Tibial nerve (tissue), 4 donors: ENCODE measurements at regions not wholly inside any gene's neighbourhood (a gene's known extent, or its start where the extent isn't known, plus 50 kb on each side); places are given as distances from the start of the nearest gene placed in this dataset.
A peak's percentile ranks its signal among the peaks of the same experiment; 100 is the strongest.

Experiments
- DNase-seq, 2 donors: peaks; one replicate each; pipeline ENCODE4 v3.0.0-alpha.2; 2019; ENCODE audit warnings: low spot score in 2 of 2
- H3K27ac ChIP-seq, 4 donors: fragments of 200-600 bp; sonication (generic) in 3 of 4; one replicate each; pipeline ENCODE4 v1.5.1; 2017 to 2019; ENCODE audit warnings: mild to moderate bottlenecking in 1 of 4
- H3K27me3 ChIP-seq, 2 donors: fragments of 200-600 bp; sonication (generic) in 1 of 2; one replicate each; pipeline versions ENCODE4 v1.5.1 to v1.6.0; 2017 to 2019
- H3K36me3 ChIP-seq, 3 donors: fragments of 200-600 bp; sonication (generic); one replicate each; pipeline ENCODE4 v1.5.1; 2018 to 2019
- H3K4me1 ChIP-seq, 4 donors: fragments of 200-600 bp; sonication (generic) in 3 of 4; one replicate each; pipeline ENCODE4 v1.5.1; 2017 to 2019
- H3K4me3 ChIP-seq, 4 donors: fragments of 200-600 bp; sonication (generic) in 3 of 4; one replicate each; pipeline ENCODE4 v1.5.1; 2017 to 2019; ENCODE audit warnings: mild to moderate bottlenecking in 1 of 4, moderate library complexity in 1 of 4
- H3K9me3 ChIP-seq, 4 donors: fragments of 200-600 bp; sonication (generic) in 3 of 4; one replicate each; pipeline ENCODE4 v1.5.1; 2017 to 2019
- EP300 ChIP-seq, 2 donors: sonication (generic); formaldehyde crosslinking; IDR thresholded peaks; one replicate each; pipeline ENCODE4 v1.6.1; 2017; ENCODE audit warnings: antibody characterized with exemption in 2 of 2, mild to moderate bottlenecking in 1 of 2
- POLR2A ChIP-seq, 2 donors: fragments of 450-650 bp; IDR thresholded peaks; one replicate each; pipeline ENCODE4 v1.6.1; 2017; ENCODE audit warnings: antibody characterized with exemption in 2 of 2, mild to moderate bottlenecking in 2 of 2, moderate library complexity in 2 of 2
- WGBS, 2 donors: methylation state at CpG; one replicate each; pipeline ENCODE4 v1.1.5; 2018; 5-methylcytosine and 5-hydroxymethylcytosine counted together
- TF ChIP-seq, protein P1 (sequence below), 5 experiments: fragments of 200-600 bp in 3 of 5; fragments of 450-650 bp in 2 of 5; sonication (generic) in 3 of 5; IDR thresholded peaks; one replicate each; pipeline ENCODE4 v1.5.1; 2016 to 2019; ENCODE audit warnings: antibody characterized with exemption in 5 of 5, mild to moderate bottlenecking in 3 of 5, moderate library complexity in 2 of 5

DNA sequence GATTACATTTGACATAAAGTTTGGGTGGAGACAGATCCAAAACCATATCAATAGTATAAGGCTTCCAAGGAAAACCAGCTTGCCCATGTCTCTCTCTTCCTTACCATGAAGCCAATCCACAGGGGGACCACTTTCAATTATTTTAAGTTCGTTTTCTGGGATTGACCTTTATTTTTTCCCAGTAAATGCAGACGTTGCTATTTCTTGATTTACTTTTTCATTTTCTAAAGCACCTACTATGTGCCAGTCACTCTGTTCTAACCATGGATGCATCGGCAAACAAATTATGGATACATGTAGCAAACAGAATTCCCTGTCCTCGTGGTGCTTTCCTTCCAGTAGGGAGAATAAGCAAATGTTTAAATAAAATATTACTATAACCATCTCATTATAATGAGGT, 65.8 kb upstream of the KCNA1 start:
- TF ChIP-seq, protein P1, sequence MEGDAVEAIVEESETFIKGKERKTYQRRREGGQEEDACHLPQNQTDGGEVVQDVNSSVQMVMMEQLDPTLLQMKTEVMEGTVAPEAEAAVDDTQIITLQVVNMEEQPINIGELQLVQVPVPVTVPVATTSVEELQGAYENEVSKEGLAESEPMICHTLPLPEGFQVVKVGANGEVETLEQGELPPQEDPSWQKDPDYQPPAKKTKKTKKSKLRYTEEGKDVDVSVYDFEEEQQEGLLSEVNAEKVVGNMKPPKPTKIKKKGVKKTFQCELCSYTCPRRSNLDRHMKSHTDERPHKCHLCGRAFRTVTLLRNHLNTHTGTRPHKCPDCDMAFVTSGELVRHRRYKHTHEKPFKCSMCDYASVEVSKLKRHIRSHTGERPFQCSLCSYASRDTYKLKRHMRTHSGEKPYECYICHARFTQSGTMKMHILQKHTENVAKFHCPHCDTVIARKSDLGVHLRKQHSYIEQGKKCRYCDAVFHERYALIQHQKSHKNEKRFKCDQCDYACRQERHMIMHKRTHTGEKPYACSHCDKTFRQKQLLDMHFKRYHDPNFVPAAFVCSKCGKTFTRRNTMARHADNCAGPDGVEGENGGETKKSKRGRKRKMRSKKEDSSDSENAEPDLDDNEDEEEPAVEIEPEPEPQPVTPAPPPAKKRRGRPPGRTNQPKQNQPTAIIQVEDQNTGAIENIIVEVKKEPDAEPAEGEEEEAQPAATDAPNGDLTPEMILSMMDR (IDR thresholded peaks at IDR 0.05), result no peak
- TF ChIP-seq EP300 (IDR thresholded peaks at IDR 0.05) (no peak), POLR2A (IDR thresholded peaks at IDR 0.05) (no peak)
- H3K27ac ChIP-seq, result no peak overlapping the region
- DNase-seq, result no peak
- WGBS, 2 donors, result 83 to 86% methylated on average over 4 of the region's 4 CpGs
- no peaks in the 10 kb centered on the region for H3K27me3 ChIP-seq
- H3K36me3 ChIP-seq, result no peaks in the 10 kb centered on the region
- no peaks in the 10 kb centered on the region for H3K9me3 ChIP-seq
- H3K4me1 ChIP-seq, result no peaks in the 10 kb centered on the region
- H3K4me3 ChIP-seq, result no peak overlapping the region

DNA sequence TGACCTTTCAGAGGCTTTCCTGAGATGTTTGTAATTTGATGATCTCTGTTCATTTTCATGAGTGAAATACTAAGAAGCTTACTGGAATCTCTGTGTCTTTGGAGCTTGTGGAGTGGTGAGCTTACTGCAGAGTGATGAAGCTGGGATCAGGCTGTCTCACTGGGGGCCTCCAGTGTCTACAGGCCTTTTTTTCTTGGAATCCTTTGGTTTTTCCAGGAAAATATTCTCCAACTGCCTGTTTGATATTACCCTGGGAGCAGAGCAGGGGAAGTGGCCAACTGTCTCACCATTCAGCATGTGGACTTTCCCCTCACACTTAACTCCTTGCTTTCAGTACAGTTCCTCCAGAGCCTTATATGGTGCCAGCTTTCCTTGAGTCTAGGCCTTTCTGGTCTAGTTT, 62.0 kb upstream of the KCNA1 start:
- H3K27me3 ChIP-seq, result no peaks in the 10 kb centered on the region
- no peaks in the 10 kb centered on the region for H3K9me3 ChIP-seq
- H3K36me3 ChIP-seq, result no peaks in the 10 kb centered on the region
- H3K27ac ChIP-seq, result no peak overlapping the region
- TF ChIP-seq, protein P1 (IDR thresholded peaks at IDR 0.05), result no peak
- no peak for TF ChIP-seq POLR2A (IDR thresholded peaks at IDR 0.05)
- DNase-seq, result no peak
- H3K4me1 ChIP-seq, result no peaks in the 10 kb centered on the region
- no peak overlapping the region for H3K4me3 ChIP-seq

- no peak overlapping the region for H3K27ac ChIP-seq
- WGBS, 2 donors, result 8 to 11% methylated on average over 5 of the region's 5 CpGs
- no peaks in the 10 kb centered on the region for H3K9me3 ChIP-seq
- DNase-seq, result no peak
- TF ChIP-seq POLR2A (IDR thresholded peaks at IDR 0.05) (no peak), EP300 (IDR thresholded peaks at IDR 0.05) (no peak)
- TF ChIP-seq, protein P1 (IDR thresholded peaks at IDR 0.05), result peak in 4 of 5 experiments; percentile 15 to 91 (median 74)
- H3K4me1 ChIP-seq, result no peaks in the 10 kb centered on the region
- no peaks in the 10 kb centered on the region for H3K36me3 ChIP-seq
- no peaks in the 10 kb centered on the region for H3K27me3 ChIP-seq
- H3K4me3 ChIP-seq, result no peak overlapping the region
Observed at GRCh38 chr12:4849115-4849541, 60.6 kb upstream of the KCNA1 start.

GRCh38 chr12:4849795-4850345, 59.8 kb upstream of the KCNA1 start:
- Histone ChIP-seq H3K36me3 (no peaks in the 10 kb centered on the region), H3K4me3 (no peak overlapping the region), H3K27me3 (no peaks in the 10 kb centered on the region), H3K4me1 (no peaks in the 10 kb centered on the region), H3K9me3 (no peaks in the 10 kb centered on the region), H3K27ac (no peak overlapping the region)
- 83 to 88% methylated on average over 18 of the region's 18 CpGs for WGBS, 2 donors
- no peak for TF ChIP-seq EP300 (IDR thresholded peaks at IDR 0.05)
- TF ChIP-seq POLR2A (IDR thresholded peaks at IDR 0.05), result no peak
- TF ChIP-seq, protein P1 (IDR thresholded peaks at IDR 0.05), result no peak
- no peak for DNase-seq

DNA sequence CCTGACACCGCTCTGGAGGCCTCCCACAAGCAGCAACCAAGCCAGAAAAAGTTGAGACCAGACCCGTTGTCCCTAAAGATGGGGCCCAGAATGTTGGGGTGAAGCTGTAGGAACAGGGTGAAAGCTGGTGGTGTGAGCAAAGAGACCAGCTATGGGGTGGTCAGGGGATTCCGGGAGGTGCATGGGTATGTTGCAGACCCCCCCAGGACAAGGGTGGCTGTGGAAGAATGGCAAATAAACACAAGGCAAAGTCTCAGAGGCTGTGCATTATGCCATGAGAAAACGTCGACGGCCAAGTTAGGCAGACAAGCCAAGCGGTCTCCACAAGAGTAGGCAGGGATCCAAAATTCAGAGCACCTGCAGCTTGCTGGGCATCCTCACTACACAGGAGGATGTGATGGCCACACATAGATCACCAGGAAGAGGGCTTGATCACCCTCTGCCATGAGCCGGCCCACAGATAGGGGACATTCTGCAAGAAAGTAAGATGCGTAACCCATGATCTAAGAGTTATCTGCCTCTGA, 58.8 kb upstream of the KCNA1 start:
- Histone ChIP-seq H3K9me3 (no peaks in the 10 kb centered on the region), H3K36me3 (no peaks in the 10 kb centered on the region), H3K4me3 (no peak overlapping the region), H3K27me3 (no peaks in the 10 kb centered on the region), H3K27ac (no peak overlapping the region), H3K4me1 (peaks cover 0 to 5% (median 0%) of the 10 kb centered on the region in 4 donors)
- WGBS, 2 donors, result 93 to 94% methylated on average over 9 of the region's 9 CpGs
- TF ChIP-seq EP300 (IDR thresholded peaks at IDR 0.05), result no peak
- TF ChIP-seq, protein P1 (IDR thresholded peaks at IDR 0.05), result no peak
- TF ChIP-seq POLR2A (IDR thresholded peaks at IDR 0.05), result no peak
- no peak for DNase-seq
